ENCODE measurements at regions not wholly inside any gene's neighbourhood (a gene's known extent, or its start where the extent isn't known, plus 50 kb on each side); places are given as distances from the start of the nearest gene placed in this dataset.

DNA sequence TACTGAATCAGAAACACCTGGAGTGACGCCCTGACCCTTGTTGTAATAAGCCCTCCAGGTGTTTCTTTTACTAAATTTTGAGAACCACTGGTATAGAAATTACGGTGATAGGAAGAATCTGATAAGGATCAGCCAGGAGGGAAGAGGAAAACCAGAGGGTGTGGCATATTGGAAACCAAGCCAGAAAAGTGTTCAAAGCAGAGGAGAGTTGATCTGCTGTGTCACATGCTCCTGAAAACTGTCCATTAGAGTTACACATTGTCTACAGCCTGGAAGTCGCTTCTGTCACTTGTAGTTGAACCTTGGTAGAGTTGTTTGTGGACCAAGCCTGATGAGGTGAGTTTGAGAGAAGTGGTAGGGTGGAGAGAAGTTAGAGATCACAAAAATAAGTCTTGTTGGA, 497.4 kb downstream of the ENC1 start:
- TF ChIP-seq, protein P1, sequence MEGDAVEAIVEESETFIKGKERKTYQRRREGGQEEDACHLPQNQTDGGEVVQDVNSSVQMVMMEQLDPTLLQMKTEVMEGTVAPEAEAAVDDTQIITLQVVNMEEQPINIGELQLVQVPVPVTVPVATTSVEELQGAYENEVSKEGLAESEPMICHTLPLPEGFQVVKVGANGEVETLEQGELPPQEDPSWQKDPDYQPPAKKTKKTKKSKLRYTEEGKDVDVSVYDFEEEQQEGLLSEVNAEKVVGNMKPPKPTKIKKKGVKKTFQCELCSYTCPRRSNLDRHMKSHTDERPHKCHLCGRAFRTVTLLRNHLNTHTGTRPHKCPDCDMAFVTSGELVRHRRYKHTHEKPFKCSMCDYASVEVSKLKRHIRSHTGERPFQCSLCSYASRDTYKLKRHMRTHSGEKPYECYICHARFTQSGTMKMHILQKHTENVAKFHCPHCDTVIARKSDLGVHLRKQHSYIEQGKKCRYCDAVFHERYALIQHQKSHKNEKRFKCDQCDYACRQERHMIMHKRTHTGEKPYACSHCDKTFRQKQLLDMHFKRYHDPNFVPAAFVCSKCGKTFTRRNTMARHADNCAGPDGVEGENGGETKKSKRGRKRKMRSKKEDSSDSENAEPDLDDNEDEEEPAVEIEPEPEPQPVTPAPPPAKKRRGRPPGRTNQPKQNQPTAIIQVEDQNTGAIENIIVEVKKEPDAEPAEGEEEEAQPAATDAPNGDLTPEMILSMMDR (IDR thresholded peaks at IDR 0.05): no peak
- TF ChIP-seq EZH2phosphoT487 (IDR thresholded peaks at IDR 0.05): no peak
- no peak for TF ChIP-seq EZH2 (IDR thresholded peaks at IDR 0.05)
